GM12891 (cell line): ENCODE measurements at regions not wholly inside any gene's neighbourhood (a gene's known extent, or its start where the extent isn't known, plus 50 kb on each side); places are given as distances from the start of the nearest gene placed in this dataset.

Experiments
- PAX5 ChIP-seq: IDR thresholded peaks from 2 replicates; pipeline ENCODE4 v1.6.1; 2011; ENCODE audit warnings: low read length, moderate library complexity, mild to moderate bottlenecking; ENCODE audit not compliant: insufficient read depth, severe bottlenecking
- POLR2A ChIP-seq: IDR thresholded peaks from 2 replicates; pipeline ENCODE4 v1.6.1; 2011; ENCODE audit warnings: low read depth, low read length, control low read depth
- TAF1 ChIP-seq: IDR thresholded peaks from 2 replicates; pipeline ENCODE4 v1.6.1; 2011; ENCODE audit warnings: low read depth, low read length, control low read depth

- TF ChIP-seq POLR2A (no peak), PAX5 (no peak), TAF1 (no peak)
Measured at GRCh38 chr10:83706120-83706519, 433.2 kb upstream of the GHITM start.
